Cerebellar cortex (tissue), 1 donor: ENCODE measurements at regions not wholly inside any gene's neighbourhood (a gene's known extent, or its start where the extent isn't known, plus 50 kb on each side); places are given as distances from the start of the nearest gene placed in this dataset.
"Not testable (repeated sequence)": the region's sequence is repeated elsewhere in the genome, so short reads cannot be mapped to it uniquely, and the experiment has no call there.

Source experiments
- DNase-seq: peaks from one replicate; pipeline ENCODE4 v3.0.0-alpha.2; 2015; ENCODE audit warnings: low spot score

- no peak for DNase-seq
Observed at GRCh38 chrX:125089761-125090445, 229.8 kb upstream of the TEX13C start.

GRCh38 chrX:125093852-125094251, 225.8 kb upstream of the TEX13C start:
- DNase-seq, result no peak

GRCh38 chrX:125094901-125095300, 224.8 kb upstream of the TEX13C start:
- DNase-seq, result no peak

GRCh38 chrX:125096469-125096868, 223.2 kb upstream of the TEX13C start:
- no peak for DNase-seq

- DNase-seq, result no peak
Observed at GRCh38 chrX:125096870-125097269, 222.8 kb upstream of the TEX13C start.

- DNase-seq, result peak; percentile 80
Observed at GRCh38 chrX:125101971-125102755, 217.5 kb upstream of the TEX13C start.

GRCh38 chrX:125103693-125104092, 216.0 kb upstream of the TEX13C start:
- no peak for DNase-seq

GRCh38 chrX:125108921-125109320, 210.8 kb upstream of the TEX13C start:
- DNase-seq, result no peak

- no peak for DNase-seq
Observed at GRCh38 chrX:125131164-125131563, 188.5 kb upstream of the TEX13C start.

- DNase-seq, result no peak
Observed at GRCh38 chrX:125132274-125132673, 187.4 kb upstream of the TEX13C start.

GRCh38 chrX:125137521-125137920, 182.2 kb upstream of the TEX13C start:
- peak; percentile 67 for DNase-seq

- no peak for DNase-seq
Observed at GRCh38 chrX:125150231-125150630, 169.4 kb upstream of the TEX13C start.

- DNase-seq, result no peak
Observed at GRCh38 chrX:125151146-125151545, 168.5 kb upstream of the TEX13C start.

GRCh38 chrX:125152011-125152410, 167.7 kb upstream of the TEX13C start:
- no peak for DNase-seq

GRCh38 chrX:125153621-125154020, 166.1 kb upstream of the TEX13C start:
- DNase-seq, result no peak

- not testable (repeated sequence) for DNase-seq
Observed at GRCh38 chrX:125154288-125155257, 165.1 kb upstream of the TEX13C start.

GRCh38 chrX:125155296-125156033, 164.2 kb upstream of the TEX13C start:
- DNase-seq, result not testable (repeated sequence)

GRCh38 chrX:125170459-125170858, 149.2 kb upstream of the TEX13C start:
- DNase-seq, result no peak

- DNase-seq, result no peak
Observed at GRCh38 chrX:125172531-125172930, 147.1 kb upstream of the TEX13C start.

GRCh38 chrX:125175991-125176584, 143.6 kb upstream of the TEX13C start:
- no peak for DNase-seq

GRCh38 chrX:125193921-125194320, 125.8 kb upstream of the TEX13C start:
- DNase-seq, result peak; percentile 51
